ENCODE measurements at regions not wholly inside any gene's neighbourhood (a gene's known extent, or its start where the extent isn't known, plus 50 kb on each side); places are given as distances from the start of the nearest gene placed in this dataset.

GRCh38 chr4:161329852-161330251, 833.9 kb downstream of the FSTL5 start:
- Histone ChIP-seq H3K36me3 (ENCODE audit: control insufficient read depth, insufficient read depth, low read length) (no peaks in the 10 kb centered on the region), H3K27me3 (ENCODE audit: control insufficient read depth, insufficient read depth, low read length) (no peaks in the 10 kb centered on the region), H3K4me3 (ENCODE audit: low read depth, low read length) (no peak overlapping the region)
- no peak for FAIRE-seq
- DNase-seq (ENCODE audit: low read depth), result no peak
- TF ChIP-seq CTCF (IDR thresholded peaks at IDR 0.05; ENCODE audit: insufficient read depth, low read length, severe bottlenecking), result no peak

GRCh38 chr4:161321706-161322105, 842.1 kb downstream of the FSTL5 start:
- H3K27me3 ChIP-seq (ENCODE audit: control insufficient read depth, insufficient read depth, low read length), result no peaks in the 10 kb centered on the region
- no peak overlapping the region for H3K4me3 ChIP-seq (ENCODE audit: low read depth, low read length)
- no peaks in the 10 kb centered on the region for H3K36me3 ChIP-seq (ENCODE audit: control insufficient read depth, insufficient read depth, low read length)
- no peak for TF ChIP-seq CTCF (IDR thresholded peaks at IDR 0.05; ENCODE audit: insufficient read depth, low read length, severe bottlenecking)
- DNase-seq (ENCODE audit: low read depth) (no peak), FAIRE-seq (no peak)

GRCh38 chr4:161320377-161320776, 843.4 kb downstream of the FSTL5 start:
- Histone ChIP-seq H3K36me3 (ENCODE audit: control insufficient read depth, insufficient read depth, low read length) (no peaks in the 10 kb centered on the region), H3K4me3 (ENCODE audit: low read depth, low read length) (no peak overlapping the region), H3K27me3 (ENCODE audit: control insufficient read depth, insufficient read depth, low read length) (no peaks in the 10 kb centered on the region)
- FAIRE-seq (no peak), DNase-seq (ENCODE audit: low read depth) (peak; percentile 26)
- peak; percentile 68 for TF ChIP-seq CTCF (IDR thresholded peaks at IDR 0.05; ENCODE audit: insufficient read depth, low read length, severe bottlenecking)

- FAIRE-seq, result no peak
These were observed 846.8 kb downstream of the FSTL5 start for GRCh38 chr4:161317000-161317399.

GRCh38 chr4:161314371-161314770, 849.4 kb downstream of the FSTL5 start:
- Histone ChIP-seq H3K36me3 (ENCODE audit: control insufficient read depth, insufficient read depth, low read length) (no peaks in the 10 kb centered on the region), H3K4me3 (ENCODE audit: low read depth, low read length) (no peak overlapping the region), H3K27me3 (ENCODE audit: control insufficient read depth, insufficient read depth, low read length) (no peaks in the 10 kb centered on the region)
- no peak for TF ChIP-seq CTCF (IDR thresholded peaks at IDR 0.05; ENCODE audit: insufficient read depth, low read length, severe bottlenecking)
- DNase-seq (ENCODE audit: low read depth) (no peak), FAIRE-seq (no peak)

More at GRCh38 chr4:161317000-161317399, 846.8 kb downstream of the FSTL5 start:
- no peak for TF ChIP-seq CTCF (IDR thresholded peaks at IDR 0.05; ENCODE audit: insufficient read depth, low read length, severe bottlenecking)
- no peaks in the 10 kb centered on the region for H3K27me3 ChIP-seq (ENCODE audit: control insufficient read depth, insufficient read depth, low read length)
- DNase-seq (ENCODE audit: low read depth), result no peak
- H3K36me3 ChIP-seq (ENCODE audit: control insufficient read depth, insufficient read depth, low read length), result no peaks in the 10 kb centered on the region
- H3K4me3 ChIP-seq (ENCODE audit: low read depth, low read length), result no peak overlapping the region

GRCh38 chr4:161303551-161303950, 860.2 kb downstream of the FSTL5 start:
- Histone ChIP-seq H3K36me3 (ENCODE audit: control insufficient read depth, insufficient read depth, low read length) (no peaks in the 10 kb centered on the region), H3K27me3 (ENCODE audit: control insufficient read depth, insufficient read depth, low read length) (no peaks in the 10 kb centered on the region), H3K4me3 (ENCODE audit: low read depth, low read length) (no peak overlapping the region)
- TF ChIP-seq CTCF (IDR thresholded peaks at IDR 0.05; ENCODE audit: insufficient read depth, low read length, severe bottlenecking), result no peak
- DNase-seq (ENCODE audit: low read depth), result no peak
- FAIRE-seq, result no peak

Measured in bronchial epithelial cell (primary cell).